H1 (cell line): ENCODE measurements at regions not wholly inside any gene's neighbourhood (a gene's known extent, or its start where the extent isn't known, plus 50 kb on each side); places are given as distances from the start of the nearest gene placed in this dataset.

Experiments used
- CTCF ChIA-PET: fragments of 300-600 bp; sonication (Branson Sonifier 250); formaldehyde crosslinking; loops from one replicate; lab custom pipeline; 2021; ENCODE audit not compliant: partially characterized antibody; lab: Charles Lee
- POLR2A ChIA-PET: fragments of 300-600 bp; sonication (Branson Sonifier 250); formaldehyde crosslinking; loops from one replicate; lab custom pipeline; 2021; ENCODE audit warnings: inconsistent platforms; ENCODE audit not compliant: partially characterized antibody; lab: Charles Lee
- DNase-seq, 2 experiments: peaks; one replicate each; pipeline versions ENCODE4 v3.0.0 to v3.0.0-alpha.2; 2010 to 2022; ENCODE audit warnings: low spot score in 2 of 2, low read depth in 1 of 2, mixed read lengths in 1 of 2
- FAIRE-seq: peaks from 2 replicates; lab custom pipeline; 2011; peaks lifted over from hg19 to GRCh38; lab: Jason Lieb, UNC
- H2AFZ ChIP-seq: 2 replicates; pipeline ENCODE4 v1.8.1; 2012; ENCODE audit warnings: low read length, inconsistent platforms
- H2AK5ac ChIP-seq: 2 replicates; pipeline ENCODE4 v1.6.1; 2013; ENCODE audit warnings: low read depth, low read length
- H2BK120ac ChIP-seq: replicated peaks from 2 replicates; pipeline ENCODE3; 2013; ENCODE audit warnings: low read depth, low read length, inconsistent platforms
- H2BK12ac ChIP-seq: 2 replicates; pipeline ENCODE4 v1.6.1; 2013; ENCODE audit warnings: low read depth, low read length
- H2BK15ac ChIP-seq: 2 replicates; pipeline ENCODE4 v1.6.1; 2013; ENCODE audit warnings: low read length
- H2BK20ac ChIP-seq: 2 replicates; pipeline ENCODE4 v1.6.1; 2013; ENCODE audit warnings: low read length
- H2BK5ac ChIP-seq: 2 replicates; pipeline ENCODE4 v1.6.1; 2013; ENCODE audit warnings: low read depth, low read length
- H3K14ac ChIP-seq: 2 replicates; pipeline ENCODE4 v1.6.1; 2013; ENCODE audit warnings: inconsistent platforms; ENCODE audit not compliant: insufficient read length
- H3K18ac ChIP-seq: 2 replicates; pipeline ENCODE4 v1.6.1; 2013; ENCODE audit warnings: low read length; ENCODE audit errors: extremely low read depth
- H3K23ac ChIP-seq: 2 replicates; pipeline ENCODE4 v1.6.1; 2013; ENCODE audit warnings: inconsistent platforms; ENCODE audit not compliant: insufficient read length
- H3K23me2 ChIP-seq: 2 replicates; pipeline ENCODE4 v1.6.1; 2013; ENCODE audit warnings: low read depth, low read length
- H3K27ac ChIP-seq: 2 replicates; pipeline ENCODE4 v1.6.1; 2011; ENCODE audit warnings: low read depth, low read length, inconsistent platforms
- H3K27me3 ChIP-seq, 4 experiments: replicated peaks in 1 of 4; 1 replicate in 1 of 4; 2 replicates in 3 of 4; pipeline versions ENCODE4 v1.6.1 to v1.8.1; 2011 to 2013; ENCODE audit warnings: low read length in 3 of 4, mild to moderate bottlenecking in 3 of 4, inconsistent platforms in 2 of 4, mixed read lengths in 2 of 4, moderate library complexity in 1 of 4; ENCODE audit not compliant: control insufficient read depth in 3 of 4, insufficient read depth in 3 of 4; ENCODE audit errors: extremely low read depth in 1 of 4
- H3K36me3 ChIP-seq, 4 experiments: 2 replicates each; pipeline versions ENCODE4 v1.6.1 to v1.8.1; 2011 to 2013; ENCODE audit warnings: mild to moderate bottlenecking in 4 of 4, low read length in 3 of 4, moderate library complexity in 2 of 4, control low read depth in 1 of 4, inconsistent platforms in 1 of 4; ENCODE audit not compliant: insufficient read depth in 4 of 4, control insufficient read depth in 2 of 4
- H3K4ac ChIP-seq: replicated peaks from 2 replicates; pipeline ENCODE3; 2013; ENCODE audit warnings: low read length, low read depth, mixed read lengths, inconsistent platforms; ENCODE audit not compliant: insufficient read length
- H3K4me1 ChIP-seq, 4 experiments: replicated peaks in 1 of 4; 1 replicate in 1 of 4; 2 replicates in 3 of 4; pipeline versions ENCODE4 v1.6.1 to v1.8.1; 2011 to 2013; ENCODE audit warnings: low read length in 3 of 4, inconsistent platforms in 2 of 4, mixed read lengths in 1 of 4; ENCODE audit not compliant: insufficient read depth in 4 of 4, control insufficient read depth in 3 of 4
- H3K4me2 ChIP-seq, 2 experiments: 2 replicates each; pipeline versions ENCODE4 v1.6.1 to v1.8.1; 2011 to 2013; ENCODE audit warnings: low read depth in 2 of 2, low read length in 2 of 2, control low read depth in 1 of 2, inconsistent platforms in 1 of 2, mild to moderate bottlenecking in 1 of 2; ENCODE audit not compliant: insufficient read depth in 1 of 2
- H3K4me3 ChIP-seq, 4 experiments: fragments of 200-600, 300-600 bp in 1 of 4; sonication (generic), shearing (Covaris generic), sonication (Bioruptor Twin) in 1 of 4; 2 replicates each; pipeline versions ENCODE4 v1.5.1 to v1.8.1; 2011 to 2016; ENCODE audit warnings: low read length in 4 of 4, low read depth in 3 of 4, control low read depth in 2 of 4, inconsistent platforms in 2 of 4, mild to moderate bottlenecking in 2 of 4, mixed read lengths in 1 of 4, moderate library complexity in 1 of 4; ENCODE audit not compliant: insufficient read depth in 2 of 4; ENCODE audit errors: extremely low read depth in 1 of 4
- H3K56ac ChIP-seq: replicated peaks from 2 replicates; pipeline ENCODE3; 2013; ENCODE audit warnings: low read depth, mild to moderate bottlenecking, mixed read lengths, low read length, inconsistent platforms; ENCODE audit not compliant: insufficient read length
- H3K79me1 ChIP-seq: 2 replicates; pipeline ENCODE4 v1.6.1; 2013; ENCODE audit warnings: low read depth, low read length, control low read depth
- H3K79me2 ChIP-seq, 2 experiments: 2 replicates each; pipeline versions ENCODE4 v1.6.1 to v1.8.1; 2012 to 2013; ENCODE audit warnings: low read length in 2 of 2, mild to moderate bottlenecking in 2 of 2, inconsistent platforms in 1 of 2; ENCODE audit not compliant: insufficient read depth in 2 of 2, control insufficient read depth in 1 of 2
- H3K9ac ChIP-seq, 4 experiments: replicated peaks in 1 of 4; 1 replicate in 1 of 4; 2 replicates in 3 of 4; pipeline versions ENCODE4 v1.6.1 to v1.8.1; 2011 to 2013; ENCODE audit warnings: low read depth in 3 of 4, low read length in 3 of 4, control low read depth in 2 of 4, mild to moderate bottlenecking in 2 of 4, moderate library complexity in 2 of 4, inconsistent platforms in 1 of 4; ENCODE audit errors: extremely low read depth in 1 of 4
- H3K9me3 ChIP-seq, 2 experiments: 2 replicates each; pipeline versions ENCODE4 v1.6.1 to v1.8.1; 2012 to 2013; ENCODE audit warnings: mild to moderate bottlenecking in 2 of 2, moderate library complexity in 2 of 2, control low read depth in 1 of 2, inconsistent platforms in 1 of 2, low read depth in 1 of 2, low read length in 1 of 2, mixed read lengths in 1 of 2; ENCODE audit not compliant: insufficient read depth in 2 of 2
- H4K20me1 ChIP-seq, 2 experiments: replicated peaks in 1 of 2; 2 replicates each; pipeline versions ENCODE3 to v1.8.1; 2011 to 2013; ENCODE audit warnings: inconsistent platforms in 2 of 2, low read length in 2 of 2, mild to moderate bottlenecking in 1 of 2; ENCODE audit not compliant: insufficient read depth in 2 of 2, control insufficient read depth in 1 of 2
- H4K5ac ChIP-seq: 2 replicates; pipeline ENCODE4 v1.6.1; 2013; ENCODE audit warnings: low read length, low read depth, mixed read lengths, inconsistent platforms; ENCODE audit not compliant: insufficient read length
- H4K8ac ChIP-seq: 2 replicates; pipeline ENCODE4 v1.8.0; 2013; ENCODE audit warnings: mild to moderate bottlenecking, moderate library complexity, low read length, inconsistent platforms; ENCODE audit not compliant: insufficient read depth; ENCODE audit errors: extremely low read depth
- H4K91ac ChIP-seq: replicated peaks from 2 replicates; pipeline ENCODE3; 2013; ENCODE audit warnings: low read length, mixed read lengths, inconsistent platforms; ENCODE audit not compliant: insufficient read length
- BACH1 ChIP-seq: IDR thresholded peaks from 2 replicates; pipeline ENCODE4 v1.6.1; 2012; ENCODE audit warnings: low read length, improper control_type of control experiment
- CHD1 ChIP-seq: IDR thresholded peaks from 2 replicates; pipeline ENCODE4 v1.6.1; 2012; ENCODE audit warnings: low read depth, low read length, improper control_type of control experiment
- CTBP2 ChIP-seq: IDR thresholded peaks from 2 replicates; pipeline ENCODE4 v1.7.0; 2011; ENCODE audit warnings: borderline replicate concordance, mild to moderate bottlenecking, moderate library complexity, mixed read lengths, low read length; ENCODE audit not compliant: insufficient read depth, insufficient read length
- CTCF ChIP-seq, 3 experiments: IDR thresholded peaks; 1 replicate in 2 of 3; 2 replicates in 1 of 3; pipeline versions ENCODE4 v1.5.1 to v1.6.1; 2011; ENCODE audit warnings: low read length in 3 of 3, mild to moderate bottlenecking in 3 of 3, inconsistent platforms in 2 of 3, low read depth in 1 of 3, moderate library complexity in 1 of 3; ENCODE audit not compliant: insufficient read depth in 1 of 3; ENCODE audit errors: control extremely low read depth in 1 of 3
- HDAC6 ChIP-seq: IDR thresholded peaks from one replicate; pipeline ENCODE4 v1.7.1; 2012; ENCODE audit warnings: low read depth, mild to moderate bottlenecking, inconsistent platforms, low read length, moderate library complexity
- KDM4A ChIP-seq: IDR thresholded peaks from one replicate; pipeline ENCODE4 v1.7.1; 2012; ENCODE audit warnings: low read depth, mild to moderate bottlenecking, moderate library complexity, low read length, inconsistent platforms; ENCODE audit not compliant: severe bottlenecking
- NANOG ChIP-seq: IDR thresholded peaks from 2 replicates; pipeline ENCODE4 v1.6.1; 2011; ENCODE audit warnings: low read length, low read depth, mild to moderate bottlenecking, inconsistent platforms; ENCODE audit not compliant: insufficient read depth, poor library complexity, severe bottlenecking
- RNF2 ChIP-seq: fragments of 200-900, 300-1000 bp; sonication (generic); IDR thresholded peaks from 2 replicates; pipeline ENCODE4 v1.7.1; 2016; ENCODE audit warnings: borderline replicate concordance, low read depth, mild to moderate bottlenecking, antibody characterized with exemption, low read length; ENCODE audit not compliant: poor library complexity, severe bottlenecking; ENCODE audit errors: missing control alignments
- SRF ChIP-seq: IDR thresholded peaks from 2 replicates; pipeline ENCODE4 v1.6.1; 2011; ENCODE audit warnings: mild to moderate bottlenecking, low read depth, low read length, moderate library complexity
- TAF1 ChIP-seq: IDR thresholded peaks from 2 replicates; pipeline ENCODE4 v1.6.1; 2011; ENCODE audit warnings: mild to moderate bottlenecking, low read depth, low read length
- TCF12 ChIP-seq: IDR thresholded peaks from 2 replicates; pipeline ENCODE4 v1.6.1; 2011; ENCODE audit warnings: low read depth, mild to moderate bottlenecking, low read length
- ZNF274 ChIP-seq: IDR thresholded peaks from 2 replicates; pipeline ENCODE4 v1.7.0; 2012; ENCODE audit warnings: low read length, borderline replicate concordance; ENCODE audit errors: extremely low read depth
- WGBS, 2 experiments: shearing (Covaris generic) in 1 of 2; methylation state at CpG; one replicate each; pipeline versions ENCODE4 v1.1.6 to v1.1.7; 2013 to 2015; ENCODE audit warnings: low lambda C conversion rate in 2 of 2, mixed read lengths in 2 of 2, inconsistent platforms in 1 of 2, low coverage in 1 of 2, missing lambda C conversion rate in 1 of 2; ENCODE audit not compliant: insufficient replicate concordance in 2 of 2, insufficient coverage in 1 of 2, insufficient read length in 1 of 2; ENCODE audit errors: extremely low coverage in 1 of 2, missing lambda C conversion rate in 1 of 2; 5-methylcytosine and 5-hydroxymethylcytosine counted together

- Histone ChIP-seq H2BK20ac (no peak overlapping the region), H3K79me1 (no peaks in the 10 kb centered on the region), H3K27ac (no peak overlapping the region), H4K8ac (no peak overlapping the region), H3K9me3 (no peaks in the 10 kb centered on the region), H3K79me2 (no peaks in the 10 kb centered on the region), H4K20me1 (no peaks in the 10 kb centered on the region), H4K91ac (no peak overlapping the region), H3K4me2 (no peak overlapping the region), H2AFZ (no peak overlapping the region), H3K56ac (no peak overlapping the region), H3K23me2 (no peaks in the 10 kb centered on the region), H3K9ac (no peak overlapping the region), H4K5ac (no peak overlapping the region), H3K23ac (no peak overlapping the region), H3K18ac (no peak overlapping the region), H2BK120ac (no peak overlapping the region), H2AK5ac (no peak overlapping the region), H3K4ac (no peak overlapping the region), H2BK15ac (no peak overlapping the region), H3K36me3 (no peaks in the 10 kb centered on the region), H2BK5ac (no peak overlapping the region), H3K27me3 (no peaks in the 10 kb centered on the region), H3K4me1 (no peaks in the 10 kb centered on the region), H3K14ac (no peak overlapping the region), H3K4me3 (no peak overlapping the region), H2BK12ac (no peak overlapping the region)
- no peak for DNase-seq
- POLR2A ChIA-PET, result no interaction called here
- CTCF ChIA-PET, result no interaction called here
- 79% methylated on average over 1 of the region's 1 CpG; no CpG with 5 or more reads in 1 of the 2 experiments for WGBS, 2 experiments
- no peak for FAIRE-seq
- TF ChIP-seq ZNF274 (no peak), RNF2 (no peak), TCF12 (no peak), HDAC6 (no peak), CHD1 (no peak), SRF (no peak), NANOG (no peak), BACH1 (no peak), KDM4A (no peak), CTCF (IDR thresholded peaks at IDR 0.05; ENCODE audit: control extremely low read depth in 1 of 3, insufficient read depth in 1 of 3, low read depth in 1 of 3, low read length in 3 of 3) (no peak), CTBP2 (no peak), TAF1 (no peak)
These were observed 388.2 kb downstream of the YTHDC2 start for GRCh38 chr5:113901718-113902117.
